ENCODE measurements at regions not wholly inside any gene's neighbourhood (a gene's known extent, or its start where the extent isn't known, plus 50 kb on each side); places are given as distances from the start of the nearest gene placed in this dataset.
A peak's percentile ranks its signal among the peaks of the same experiment; 100 is the strongest.

DNA sequence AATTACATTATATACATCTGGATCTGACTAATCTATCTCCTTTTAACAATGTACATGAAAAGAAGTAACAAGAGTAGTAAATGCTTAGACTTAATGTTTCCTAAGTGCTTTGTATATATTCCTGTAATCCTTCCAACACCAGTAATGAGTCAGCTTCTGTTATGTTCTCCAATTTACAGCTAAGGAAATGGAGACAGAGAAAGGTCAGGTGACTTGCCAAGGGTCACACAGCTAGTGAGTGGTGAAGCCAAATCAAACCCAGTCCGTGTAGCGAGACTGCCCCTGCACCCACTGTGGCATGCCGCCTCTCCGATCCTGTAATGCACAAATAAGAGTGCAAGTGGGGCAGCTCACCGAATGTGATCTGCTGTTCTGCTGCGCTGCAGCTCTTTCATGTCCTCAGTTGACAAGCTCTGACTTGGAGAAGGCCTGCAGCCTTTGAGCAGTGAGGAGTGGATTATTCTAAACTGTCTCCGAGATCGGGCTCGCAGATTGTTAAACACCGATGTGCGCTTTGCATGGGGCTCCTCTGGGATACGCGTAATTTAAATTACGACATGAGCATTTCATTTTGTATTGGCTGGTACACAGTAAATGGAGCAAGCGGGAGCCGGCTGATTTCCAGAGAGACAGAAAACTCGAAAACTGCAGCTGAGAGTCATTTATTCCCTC, 65.1 kb upstream of the KTN1 start:
- TF ChIP-seq, protein P1, sequence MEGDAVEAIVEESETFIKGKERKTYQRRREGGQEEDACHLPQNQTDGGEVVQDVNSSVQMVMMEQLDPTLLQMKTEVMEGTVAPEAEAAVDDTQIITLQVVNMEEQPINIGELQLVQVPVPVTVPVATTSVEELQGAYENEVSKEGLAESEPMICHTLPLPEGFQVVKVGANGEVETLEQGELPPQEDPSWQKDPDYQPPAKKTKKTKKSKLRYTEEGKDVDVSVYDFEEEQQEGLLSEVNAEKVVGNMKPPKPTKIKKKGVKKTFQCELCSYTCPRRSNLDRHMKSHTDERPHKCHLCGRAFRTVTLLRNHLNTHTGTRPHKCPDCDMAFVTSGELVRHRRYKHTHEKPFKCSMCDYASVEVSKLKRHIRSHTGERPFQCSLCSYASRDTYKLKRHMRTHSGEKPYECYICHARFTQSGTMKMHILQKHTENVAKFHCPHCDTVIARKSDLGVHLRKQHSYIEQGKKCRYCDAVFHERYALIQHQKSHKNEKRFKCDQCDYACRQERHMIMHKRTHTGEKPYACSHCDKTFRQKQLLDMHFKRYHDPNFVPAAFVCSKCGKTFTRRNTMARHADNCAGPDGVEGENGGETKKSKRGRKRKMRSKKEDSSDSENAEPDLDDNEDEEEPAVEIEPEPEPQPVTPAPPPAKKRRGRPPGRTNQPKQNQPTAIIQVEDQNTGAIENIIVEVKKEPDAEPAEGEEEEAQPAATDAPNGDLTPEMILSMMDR (IDR thresholded peaks at IDR 0.05; ENCODE audit: low read depth, low read length) = no peak
- peak; percentile 24 for DNase-seq (ENCODE audit: extremely low read depth, low read depth)

DNA sequence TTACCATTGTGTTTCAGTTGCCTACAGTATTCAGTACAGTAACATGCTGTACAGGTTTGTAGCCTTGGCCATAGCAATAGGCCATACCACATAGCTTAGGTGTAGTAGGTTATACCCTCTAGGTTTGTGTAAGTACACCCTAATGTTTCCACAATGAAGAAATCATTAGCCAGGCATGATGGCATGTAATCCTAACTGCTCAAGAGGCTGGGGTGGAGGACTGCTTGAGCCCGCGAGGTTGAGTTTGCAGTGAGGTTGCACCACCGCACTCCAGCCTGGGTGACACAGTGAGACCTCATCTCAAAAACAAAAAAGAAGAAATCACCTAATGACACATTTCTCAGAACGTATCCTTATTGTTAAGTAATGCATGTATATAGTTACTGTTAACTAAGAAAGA, 63.2 kb upstream of the KTN1 start:
- no peak for DNase-seq (ENCODE audit: extremely low read depth, low read depth)
- TF ChIP-seq, protein P1 (IDR thresholded peaks at IDR 0.05; ENCODE audit: low read depth, low read length) = no peak

DNA sequence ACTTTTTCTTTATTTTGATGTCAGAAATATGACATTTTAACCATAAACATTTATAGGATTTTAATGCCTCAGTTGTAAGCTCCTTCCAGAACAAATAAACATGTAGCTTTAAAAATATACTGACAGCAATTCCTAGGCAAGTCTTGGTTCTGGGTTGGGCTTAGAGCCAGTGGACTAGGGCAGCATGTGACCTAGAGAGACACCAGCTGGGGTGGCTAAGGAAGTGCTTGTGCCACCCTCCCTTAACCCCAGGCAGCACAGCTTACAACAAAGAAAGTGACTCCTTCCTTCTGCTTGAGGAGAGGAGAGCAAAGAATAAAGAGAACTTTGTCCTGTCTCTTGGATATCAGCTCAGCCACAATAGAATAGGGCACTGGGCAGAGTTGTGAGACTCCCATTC, 61.6 kb upstream of the KTN1 start:
- DNase-seq (ENCODE audit: extremely low read depth, low read depth) = no peak
- TF ChIP-seq, protein P1 (IDR thresholded peaks at IDR 0.05; ENCODE audit: low read depth, low read length) = no peak

DNA sequence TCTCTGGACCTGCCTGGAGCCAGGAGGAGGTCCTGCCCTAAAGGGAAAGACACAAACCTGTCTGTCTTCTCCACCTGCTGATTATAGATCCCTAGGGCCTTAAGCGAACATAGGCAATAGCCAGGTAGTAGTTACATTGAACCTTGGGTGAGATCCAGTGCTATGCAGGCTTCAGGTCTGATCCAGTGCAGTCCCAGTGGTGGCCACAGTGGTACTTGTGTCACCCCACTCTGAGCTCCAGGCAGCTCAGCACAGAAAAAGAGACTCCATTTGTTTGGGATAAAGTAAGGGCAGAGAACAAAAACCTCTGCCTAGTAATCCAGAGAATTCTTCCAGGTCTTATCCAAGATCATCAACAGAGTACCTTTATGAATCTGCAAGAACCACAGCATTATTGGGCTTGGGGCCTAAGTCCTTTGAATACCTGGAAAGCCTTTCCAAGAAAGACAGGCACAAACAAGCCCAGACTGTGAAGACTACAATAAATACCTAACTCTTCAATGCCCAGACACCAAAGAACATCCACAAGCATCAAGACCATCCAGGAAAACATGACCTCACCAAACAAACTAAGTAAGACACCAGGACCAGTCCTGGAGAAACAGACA, 60.4 kb upstream of the KTN1 start:
- TF ChIP-seq, protein P1 (IDR thresholded peaks at IDR 0.05; ENCODE audit: low read depth, low read length) = no peak
- DNase-seq (ENCODE audit: extremely low read depth, low read depth) = no peak

DNA sequence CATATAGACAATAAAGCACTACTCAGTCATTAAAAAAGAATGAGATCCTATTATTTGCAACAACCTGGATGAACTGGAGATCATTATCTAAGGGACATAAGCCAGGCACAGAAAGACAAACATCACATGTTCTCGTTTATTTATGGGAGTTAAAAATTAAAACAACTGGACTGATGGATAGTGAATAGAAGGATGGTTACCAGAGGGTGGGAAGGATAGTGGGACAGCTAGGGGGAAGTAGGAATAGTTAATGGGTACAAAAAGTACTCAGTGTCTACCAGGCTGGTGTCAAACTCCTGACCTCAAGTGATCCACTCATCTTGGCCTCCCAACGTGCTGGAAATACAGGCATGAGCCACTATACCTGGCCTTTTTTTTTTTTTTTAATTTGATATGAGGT, 56.7 kb upstream of the KTN1 start:
- TF ChIP-seq, protein P1 (IDR thresholded peaks at IDR 0.05; ENCODE audit: low read depth, low read length) = no peak

More for the DNA sequence above, 56.7 kb upstream of the KTN1 start:
- no peak for DNase-seq (ENCODE audit: extremely low read depth, low read depth)

All from AG09319 (cell line).